ENCODE measurements at regions not wholly inside any gene's neighbourhood (a gene's known extent, or its start where the extent isn't known, plus 50 kb on each side); places are given as distances from the start of the nearest gene placed in this dataset.

GRCh38 chr5:64050296-64050695, 88.1 kb upstream of the HTR1A start:
- Histone ChIP-seq H2AFZ (replicated peaks) (no peak overlapping the region), H4K20me1 (ENCODE audit: low read depth) (no peaks in the 10 kb centered on the region), H3K27me3 (no peaks in the 10 kb centered on the region), H3K4me3 (no peak overlapping the region), H3K4me2 (no peak overlapping the region), H3K79me2 (ENCODE audit: low read depth) (no peaks in the 10 kb centered on the region), H3K9me3 (ENCODE audit: low read depth) (no peaks in the 10 kb centered on the region), H3K9ac (no peak overlapping the region), H3K27ac (no peak overlapping the region), H3K36me3 (no peaks in the 10 kb centered on the region), H3K4me1 (no peaks in the 10 kb centered on the region), H3F3A (ENCODE audit: low read depth) (no peaks in the 10 kb centered on the region)
- H3K27ac Mint-ChIP-seq: no peak overlapping the region
- DNase-seq (ENCODE audit: low spot score): no peak
- TF ChIP-seq EZH2phosphoT487 (IDR thresholded peaks at IDR 0.05) (no peak), CTCF (IDR thresholded peaks at IDR 0.05) (no peak), EZH2 (IDR thresholded peaks at IDR 0.05) (no peak)
- H3K4me3 Mint-ChIP-seq: no peak overlapping the region
- peaks cover 3% of the 10 kb centered on the region for H3K27me3 Mint-ChIP-seq (ENCODE audit: insufficient read depth, low read depth)
- no peaks in the 10 kb centered on the region for H3K4me1 Mint-ChIP-seq
- H3K9me3 Mint-ChIP-seq: no peaks in the 10 kb centered on the region
- H3K36me3 Mint-ChIP-seq: no peaks in the 10 kb centered on the region

DNA sequence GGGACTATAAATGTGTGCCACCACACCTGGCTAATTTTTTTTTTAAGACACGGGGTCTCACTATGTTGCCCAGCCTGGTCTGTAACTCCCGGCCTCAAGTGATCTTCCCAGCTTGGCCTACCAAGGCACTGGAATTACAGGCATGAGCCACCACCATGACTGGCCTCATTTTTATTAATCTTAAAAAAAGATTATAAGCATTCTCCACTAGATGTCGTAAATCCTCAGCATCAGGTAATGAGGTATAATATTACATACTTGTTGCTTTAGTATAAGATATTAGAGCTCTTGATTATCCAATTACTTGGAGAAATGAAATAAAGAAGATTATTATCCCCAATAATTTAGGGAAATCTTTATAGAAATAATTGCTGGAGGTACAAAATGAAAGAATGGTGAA, 78.2 kb upstream of the HTR1A start:
- Histone ChIP-seq H4K20me1 (ENCODE audit: low read depth) (no peaks in the 10 kb centered on the region), H3K9ac (no peak overlapping the region), H3K4me3 (no peak overlapping the region), H3K27ac (no peak overlapping the region), H2AFZ (replicated peaks) (no peak overlapping the region), H3K4me1 (no peaks in the 10 kb centered on the region), H3K79me2 (ENCODE audit: low read depth) (no peaks in the 10 kb centered on the region), H3K27me3 (no peaks in the 10 kb centered on the region), H3F3A (ENCODE audit: low read depth) (no peaks in the 10 kb centered on the region), H3K9me3 (ENCODE audit: low read depth) (peaks cover 4% of the 10 kb centered on the region), H3K4me2 (no peak overlapping the region), H3K36me3 (no peaks in the 10 kb centered on the region)
- H3K36me3 Mint-ChIP-seq: no peaks in the 10 kb centered on the region
- H3K9me3 Mint-ChIP-seq: peaks cover 15% of the 10 kb centered on the region
- H3K4me3 Mint-ChIP-seq: no peak overlapping the region
- no peaks in the 10 kb centered on the region for H3K27me3 Mint-ChIP-seq (ENCODE audit: insufficient read depth, low read depth)
- TF ChIP-seq CTCF (IDR thresholded peaks at IDR 0.05) (no peak), EZH2 (IDR thresholded peaks at IDR 0.05) (no peak), EZH2phosphoT487 (IDR thresholded peaks at IDR 0.05) (no peak)
- DNase-seq (ENCODE audit: low spot score): no peak
- no peak overlapping the region for H3K27ac Mint-ChIP-seq
- H3K4me1 Mint-ChIP-seq: no peaks in the 10 kb centered on the region

GRCh38 chr5:64026493-64026892, 64.2 kb upstream of the HTR1A start:
- Histone ChIP-seq H3K9ac (no peak overlapping the region), H2AFZ (replicated peaks) (no peak overlapping the region), H3K4me2 (no peak overlapping the region), H3K4me1 (no peaks in the 10 kb centered on the region), H3K36me3 (no peaks in the 10 kb centered on the region), H4K20me1 (ENCODE audit: low read depth) (no peaks in the 10 kb centered on the region), H3F3A (ENCODE audit: low read depth) (no peaks in the 10 kb centered on the region), H3K79me2 (ENCODE audit: low read depth) (no peaks in the 10 kb centered on the region), H3K4me3 (no peak overlapping the region), H3K27me3 (no peaks in the 10 kb centered on the region), H3K27ac (no peak overlapping the region), H3K9me3 (ENCODE audit: low read depth) (no peaks in the 10 kb centered on the region)
- no peak for DNase-seq (ENCODE audit: low spot score)
- H3K27ac Mint-ChIP-seq: no peak overlapping the region
- H3K4me1 Mint-ChIP-seq: no peaks in the 10 kb centered on the region
- H3K4me3 Mint-ChIP-seq: no peak overlapping the region
- H3K27me3 Mint-ChIP-seq (ENCODE audit: insufficient read depth, low read depth): no peaks in the 10 kb centered on the region
- no peaks in the 10 kb centered on the region for H3K9me3 Mint-ChIP-seq
- TF ChIP-seq CTCF (IDR thresholded peaks at IDR 0.05) (no peak), EZH2phosphoT487 (IDR thresholded peaks at IDR 0.05) (no peak), EZH2 (IDR thresholded peaks at IDR 0.05) (no peak)
- H3K36me3 Mint-ChIP-seq: no peaks in the 10 kb centered on the region

GRCh38 chr5:64019746-64020145, 57.5 kb upstream of the HTR1A start:
- Histone ChIP-seq H3K4me2 (no peak overlapping the region), H4K20me1 (ENCODE audit: low read depth) (no peaks in the 10 kb centered on the region), H3K4me1 (peaks cover 9% of the 10 kb centered on the region), H3F3A (ENCODE audit: low read depth) (no peaks in the 10 kb centered on the region), H3K27me3 (no peaks in the 10 kb centered on the region), H2AFZ (replicated peaks) (no peak overlapping the region), H3K36me3 (no peaks in the 10 kb centered on the region), H3K9me3 (ENCODE audit: low read depth) (no peaks in the 10 kb centered on the region), H3K79me2 (ENCODE audit: low read depth) (no peaks in the 10 kb centered on the region), H3K27ac (no peak overlapping the region), H3K9ac (no peak overlapping the region), H3K4me3 (no peak overlapping the region)
- Mint-ChIP-seq H3K36me3 (no peaks in the 10 kb centered on the region), H3K4me3 (no peak overlapping the region), H3K27me3 (ENCODE audit: insufficient read depth, low read depth) (no peaks in the 10 kb centered on the region), H3K4me1 (peaks cover 4% of the 10 kb centered on the region), H3K9me3 (no peaks in the 10 kb centered on the region), H3K27ac (no peak overlapping the region)
- TF ChIP-seq EZH2phosphoT487 (IDR thresholded peaks at IDR 0.05) (peak; percentile 28), EZH2 (IDR thresholded peaks at IDR 0.05) (no peak)
- peak; percentile 7 for DNase-seq (ENCODE audit: low spot score)

All from neural progenitor cell (in vitro differentiated cells).